ENCODE measurements at regions not wholly inside any gene's neighbourhood (a gene's known extent, or its start where the extent isn't known, plus 50 kb on each side); places are given as distances from the start of the nearest gene placed in this dataset.
A peak's percentile ranks its signal among the peaks of the same experiment; 100 is the strongest.

GRCh38 chr14:34251662-34252061 is 210.4 kb downstream of the SPTSSA start:
- Mint-ChIP-seq H3K4me3 (no peak overlapping the region), H3K27ac (no peak overlapping the region), H3K9me3 (no peaks in the 10 kb centered on the region), H3K4me1 (peaks cover 5% of the 10 kb centered on the region), H3K27me3 (peaks cover 9% of the 10 kb centered on the region)
- no peak for ATAC-seq
- no peak for DNase-seq

- Mint-ChIP-seq H3K9me3 (no peaks in the 10 kb centered on the region), H3K4me3 (no peak overlapping the region), H3K27ac (no peak overlapping the region), H3K27me3 (peaks cover 15% of the 10 kb centered on the region), H3K4me1 (peaks cover 5% of the 10 kb centered on the region)
- ATAC-seq = no peak
- no peak for DNase-seq
Observed at GRCh38 chr14:34250959-34251358, 211.1 kb downstream of the SPTSSA start.

DNA sequence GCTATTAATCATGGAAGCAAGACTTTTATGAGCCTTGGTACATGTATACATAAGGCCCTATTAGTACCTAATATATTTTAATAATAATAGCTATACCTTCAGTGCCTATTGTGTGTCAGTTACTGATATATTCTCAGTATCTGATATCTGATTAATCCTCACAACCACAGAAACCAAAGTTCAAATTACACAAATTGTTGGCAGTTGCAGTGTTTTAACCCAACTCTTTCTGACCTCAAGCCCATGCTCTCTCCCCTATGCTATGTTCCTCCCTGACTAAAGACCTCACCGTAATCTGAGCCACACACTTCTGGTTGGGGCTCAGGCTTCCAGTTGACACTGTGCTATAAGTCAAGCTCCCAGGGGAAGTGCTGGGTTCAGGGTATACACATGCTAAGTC is 214.4 kb downstream of the SPTSSA start:
- DNase-seq (no peak), ATAC-seq (no peak)
- Mint-ChIP-seq H3K27me3 (peaks cover 15% of the 10 kb centered on the region), H3K9me3 (no peaks in the 10 kb centered on the region), H3K4me1 (peaks cover 5% of the 10 kb centered on the region), H3K27ac (no peak overlapping the region), H3K4me3 (no peak overlapping the region)

GRCh38 chr14:34246206-34246605 is 215.8 kb downstream of the SPTSSA start:
- no peak for ATAC-seq
- H3K27ac Mint-ChIP-seq = peak overlapping the region in 1 of 2 donors; percentile 8

DNA sequence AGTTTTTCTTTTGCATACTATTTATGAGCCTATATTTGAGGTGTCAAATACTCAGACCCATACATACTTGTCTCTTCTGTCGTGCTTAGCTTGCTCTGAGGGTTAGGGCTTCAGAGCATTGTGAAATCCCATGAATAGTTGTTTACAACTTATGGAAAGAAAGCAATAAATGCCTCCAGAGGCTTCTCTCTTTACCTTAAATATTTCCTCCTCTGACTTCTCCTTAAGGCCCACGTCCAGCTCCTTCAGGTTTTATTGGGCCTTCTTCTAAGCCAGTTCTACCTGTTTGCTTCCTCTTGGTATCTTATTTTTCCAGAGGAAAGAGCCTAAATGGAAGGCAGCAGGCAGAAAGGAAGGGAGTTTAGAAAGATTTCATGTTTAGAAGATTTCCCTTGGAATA is 218.6 kb downstream of the SPTSSA start:
- Mint-ChIP-seq H3K4me3 (no peak overlapping the region), H3K27me3 (peaks cover 14% of the 10 kb centered on the region), H3K9me3 (no peaks in the 10 kb centered on the region), H3K27ac (no peak overlapping the region), H3K4me1 (no peaks in the 10 kb centered on the region)
- ATAC-seq = no peak
- DNase-seq = no peak

More at GRCh38 chr14:34246206-34246605, 215.8 kb downstream of the SPTSSA start:
- no peak for DNase-seq
- Mint-ChIP-seq H3K27me3 (peaks cover 14% of the 10 kb centered on the region), H3K9me3 (no peaks in the 10 kb centered on the region), H3K4me1 (no peaks in the 10 kb centered on the region), H3K4me3 (no peak overlapping the region)

DNA sequence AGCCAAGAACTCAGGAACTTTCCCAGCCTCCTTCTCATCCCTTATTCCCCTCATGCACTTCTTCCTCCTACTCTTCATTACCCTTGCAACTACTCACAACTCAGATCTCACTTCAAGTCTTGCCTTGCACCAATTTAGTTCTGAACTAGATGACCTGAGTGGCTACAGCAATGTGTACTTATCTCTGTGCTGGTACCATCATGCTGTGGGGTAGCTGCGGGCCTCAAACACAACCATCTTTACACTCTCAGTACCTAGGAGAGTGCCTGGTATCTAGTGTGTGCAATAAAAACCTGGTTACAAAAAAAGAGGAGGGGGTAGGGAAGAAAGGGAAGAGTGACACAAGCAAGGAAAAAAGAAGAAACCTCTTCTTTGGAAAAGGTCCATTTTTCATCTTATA is 219.0 kb downstream of the SPTSSA start:
- H3K9me3 Mint-ChIP-seq = no peaks in the 10 kb centered on the region
- H3K27me3 Mint-ChIP-seq = peaks cover 14% of the 10 kb centered on the region
- no peak for DNase-seq
- no peak overlapping the region for H3K4me3 Mint-ChIP-seq
- no peaks in the 10 kb centered on the region for H3K4me1 Mint-ChIP-seq
- H3K27ac Mint-ChIP-seq = no peak overlapping the region
- ATAC-seq = no peak

GRCh38 chr14:34241185-34241711 is 220.8 kb downstream of the SPTSSA start:
- Mint-ChIP-seq H3K27me3 (peaks cover 9% of the 10 kb centered on the region), H3K9me3 (no peaks in the 10 kb centered on the region), H3K4me1 (no peaks in the 10 kb centered on the region), H3K4me3 (no peak overlapping the region), H3K27ac (no peak overlapping the region)
- no peak for ATAC-seq
- no peak for DNase-seq

- DNase-seq (no peak), ATAC-seq (no peak)
- H3K27me3 Mint-ChIP-seq = peaks cover 7% of the 10 kb centered on the region
- no peak overlapping the region for H3K27ac Mint-ChIP-seq
- no peaks in the 10 kb centered on the region for H3K9me3 Mint-ChIP-seq
- H3K4me1 Mint-ChIP-seq = no peaks in the 10 kb centered on the region
- no peak overlapping the region for H3K4me3 Mint-ChIP-seq
Observed at GRCh38 chr14:34238610-34239009, 223.4 kb downstream of the SPTSSA start.

DNA sequence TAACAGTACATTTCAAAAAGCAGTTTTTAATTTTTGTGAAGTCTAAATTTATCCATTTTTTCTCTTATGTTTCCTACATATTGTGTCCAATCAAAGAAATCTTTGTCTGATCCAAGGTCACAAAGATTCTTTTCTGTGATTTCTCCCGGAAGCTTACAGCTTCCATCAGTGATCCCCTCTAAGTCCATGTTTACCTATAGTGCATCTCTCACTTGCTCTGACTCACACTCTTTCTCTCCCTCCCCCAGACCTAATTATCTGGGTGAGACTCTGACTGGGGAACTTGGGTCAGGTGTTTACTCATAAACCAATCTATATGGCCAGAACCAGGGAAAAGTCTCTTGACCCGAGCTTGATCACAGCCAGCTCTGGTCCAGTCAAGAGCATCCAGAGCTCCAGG is 224.4 kb downstream of the SPTSSA start:
- Mint-ChIP-seq H3K27ac (no peak overlapping the region), H3K9me3 (no peaks in the 10 kb centered on the region), H3K27me3 (peaks cover 7% of the 10 kb centered on the region), H3K4me1 (no peaks in the 10 kb centered on the region), H3K4me3 (no peak overlapping the region)
- no peak for DNase-seq
- no peak for ATAC-seq

DNA sequence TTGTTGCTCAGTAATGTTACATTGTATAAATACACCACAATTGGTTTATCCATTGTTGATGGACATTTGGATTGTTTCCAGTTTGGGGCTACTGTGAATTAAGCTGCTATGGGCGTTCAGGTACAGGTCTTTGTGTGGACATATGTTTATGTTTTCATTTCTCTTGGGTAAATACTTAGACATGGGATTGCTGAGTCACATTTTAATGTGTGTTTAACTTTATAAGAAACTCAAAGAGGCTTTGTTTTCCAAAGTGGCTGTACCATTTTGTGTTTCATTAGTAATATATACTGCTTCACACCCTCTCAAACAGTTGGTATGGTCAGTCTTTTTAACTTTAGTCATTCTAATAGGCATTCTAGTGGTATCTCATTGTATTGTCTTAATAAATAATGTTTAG is 225.0 kb downstream of the SPTSSA start:
- DNase-seq = no peak
- H3K27me3 Mint-ChIP-seq = peaks cover 6% of the 10 kb centered on the region
- no peak for ATAC-seq
- no peaks in the 10 kb centered on the region for H3K4me1 Mint-ChIP-seq
- H3K4me3 Mint-ChIP-seq = no peak overlapping the region
- H3K9me3 Mint-ChIP-seq = no peaks in the 10 kb centered on the region
- H3K27ac Mint-ChIP-seq = no peak overlapping the region

DNA sequence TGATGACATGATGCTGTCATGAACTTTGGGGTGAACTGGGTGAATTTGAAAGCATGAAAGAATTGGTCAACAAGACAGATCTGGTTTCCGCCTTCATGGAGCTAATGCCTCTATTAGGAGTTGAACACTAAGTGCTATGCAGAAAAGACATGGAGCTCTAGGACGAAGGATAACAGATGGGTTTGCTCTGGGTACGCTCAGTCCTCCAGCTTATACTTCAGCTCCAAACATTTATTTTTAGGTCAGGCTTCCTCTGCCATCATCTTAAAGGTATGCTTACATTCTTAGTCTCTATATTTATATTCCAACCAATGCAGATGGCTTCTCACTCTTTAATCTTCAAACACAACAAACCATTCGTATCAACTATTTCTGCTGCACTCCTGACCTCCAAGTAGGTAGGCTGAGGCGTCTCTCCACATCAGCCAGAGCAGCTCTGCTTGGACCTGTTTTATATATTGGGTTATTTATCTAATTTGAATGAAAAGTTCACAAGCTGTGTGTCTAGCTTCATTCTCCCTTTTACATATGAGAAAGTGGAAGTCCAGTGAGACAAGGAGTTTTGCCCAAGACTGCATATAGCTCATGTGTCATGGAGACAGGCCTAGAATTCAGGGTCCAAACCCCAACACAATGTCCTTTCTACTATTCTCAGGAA is 226.3 kb downstream of the SPTSSA start:
- Mint-ChIP-seq H3K27ac (no peak overlapping the region), H3K9me3 (no peaks in the 10 kb centered on the region), H3K4me3 (no peak overlapping the region), H3K4me1 (no peaks in the 10 kb centered on the region), H3K27me3 (no peaks in the 10 kb centered on the region)
- DNase-seq (no peak), ATAC-seq (no peak)

DNA sequence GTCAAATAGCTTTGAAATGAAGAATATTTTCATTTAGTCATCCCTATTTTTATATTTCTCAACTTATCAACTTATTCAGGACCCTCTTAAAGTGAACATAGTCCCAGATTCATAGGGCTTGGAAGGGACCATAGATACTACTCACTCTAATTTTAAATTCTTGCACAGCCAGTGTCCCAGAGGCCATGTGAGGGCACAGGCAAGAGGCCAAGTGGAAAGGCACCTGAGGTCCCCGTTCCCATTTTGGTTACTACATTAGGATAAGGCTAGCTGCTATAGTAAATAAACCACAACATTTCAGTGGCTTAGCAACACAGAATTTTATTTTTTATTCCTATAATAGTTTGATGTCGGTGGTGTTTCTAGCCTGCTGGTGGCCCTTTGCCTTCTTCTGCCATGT is 227.8 kb downstream of the SPTSSA start:
- no peak for ATAC-seq
- Mint-ChIP-seq H3K4me3 (no peak overlapping the region), H3K27me3 (no peaks in the 10 kb centered on the region), H3K9me3 (no peaks in the 10 kb centered on the region), H3K27ac (no peak overlapping the region), H3K4me1 (no peaks in the 10 kb centered on the region)
- no peak for DNase-seq

- DNase-seq (no peak), ATAC-seq (no peak)
- Mint-ChIP-seq H3K4me3 (no peak overlapping the region), H3K9me3 (no peaks in the 10 kb centered on the region), H3K4me1 (no peaks in the 10 kb centered on the region), H3K27ac (no peak overlapping the region), H3K27me3 (no peaks in the 10 kb centered on the region)
Observed at GRCh38 chr14:34233619-34234018, 228.4 kb downstream of the SPTSSA start.

DNA sequence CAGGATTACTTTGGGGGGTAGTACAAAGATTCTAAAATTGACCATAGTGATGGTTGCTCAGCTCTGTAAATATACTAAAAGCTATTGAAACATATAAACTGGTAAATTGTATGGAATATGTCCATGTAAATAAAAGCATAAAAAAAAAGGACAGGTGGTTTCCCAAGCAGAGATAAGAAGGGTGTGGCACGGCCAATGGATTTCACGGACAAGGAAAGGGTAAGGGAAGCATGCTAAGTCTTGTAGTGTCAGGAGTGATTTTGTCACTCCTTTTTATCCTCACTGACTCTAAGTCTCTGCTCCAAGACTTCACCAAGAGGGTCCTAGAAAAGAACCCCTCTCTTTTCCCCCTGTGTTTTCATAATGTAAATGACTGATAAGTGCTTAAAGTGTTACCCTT is 229.2 kb downstream of the SPTSSA start:
- H3K4me3 Mint-ChIP-seq = no peak overlapping the region
- H3K9me3 Mint-ChIP-seq = no peaks in the 10 kb centered on the region
- peaks cover 6% of the 10 kb centered on the region for H3K4me1 Mint-ChIP-seq
- H3K27me3 Mint-ChIP-seq = peaks cover 7% of the 10 kb centered on the region
- H3K27ac Mint-ChIP-seq = no peak overlapping the region
- DNase-seq = no peak
- no peak for ATAC-seq

- no peaks in the 10 kb centered on the region for H3K9me3 Mint-ChIP-seq
- peaks cover 7% of the 10 kb centered on the region for H3K4me1 Mint-ChIP-seq
- peaks cover 17% of the 10 kb centered on the region for H3K27me3 Mint-ChIP-seq
- no peak for DNase-seq
- no peak overlapping the region for H3K27ac Mint-ChIP-seq
- no peak for ATAC-seq
- no peak overlapping the region for H3K4me3 Mint-ChIP-seq
Observed at GRCh38 chr14:34231626-34232025, 230.4 kb downstream of the SPTSSA start.

DNA sequence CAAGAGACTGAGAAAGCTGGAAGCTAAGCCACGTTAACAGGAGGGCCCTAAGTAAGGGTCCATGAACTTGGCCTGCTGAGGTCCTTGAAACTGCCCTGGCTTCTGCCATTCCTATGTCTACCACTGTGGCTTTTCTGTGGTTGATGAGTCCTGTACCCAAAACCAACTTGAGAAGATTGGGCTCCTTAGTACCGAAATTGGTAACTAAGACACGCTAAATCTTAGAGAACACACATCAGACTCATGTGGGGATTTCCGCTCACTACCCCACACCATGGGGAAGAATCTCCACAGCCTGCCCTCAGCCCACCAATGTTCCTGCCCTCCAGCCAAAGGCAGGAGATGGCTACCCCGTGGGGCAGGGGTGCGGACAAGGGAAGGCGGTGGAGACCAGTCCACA is 232.9 kb downstream of the SPTSSA start:
- ATAC-seq (no peak), DNase-seq (no peak)
- H3K27me3 Mint-ChIP-seq = peaks cover 17% of the 10 kb centered on the region
- H3K9me3 Mint-ChIP-seq = no peaks in the 10 kb centered on the region
- H3K4me1 Mint-ChIP-seq = peaks cover 7% of the 10 kb centered on the region
- no peak overlapping the region for H3K4me3 Mint-ChIP-seq
- H3K27ac Mint-ChIP-seq = no peak overlapping the region

DNA sequence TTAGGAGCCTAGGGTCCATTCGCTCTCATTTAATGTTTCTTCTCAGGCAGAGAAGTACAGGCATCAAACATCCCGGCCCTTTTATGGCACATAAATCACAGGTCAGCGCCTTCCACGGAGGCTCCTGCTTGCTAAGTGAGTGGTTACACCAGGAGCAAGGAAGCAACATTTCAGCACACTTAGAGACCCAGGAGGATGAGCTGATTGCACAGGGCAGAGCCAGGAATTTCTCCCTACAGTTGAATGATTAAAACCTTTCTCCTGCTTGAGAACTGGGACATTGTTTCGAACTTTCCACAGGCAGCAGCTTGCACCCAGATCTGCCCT is 233.4 kb downstream of the SPTSSA start:
- ATAC-seq = no peak
- Mint-ChIP-seq H3K4me3 (no peak overlapping the region), H3K27ac (no peak overlapping the region), H3K4me1 (peaks cover 7% of the 10 kb centered on the region), H3K27me3 (peaks cover 21% of the 10 kb centered on the region), H3K9me3 (no peaks in the 10 kb centered on the region)
- no peak for DNase-seq
